IMR-90 (cell line): ENCODE measurements at regions not wholly inside any gene's neighbourhood (a gene's known extent, or its start where the extent isn't known, plus 50 kb on each side); places are given as distances from the start of the nearest gene placed in this dataset.
"Not testable (repeated sequence)": the region's sequence is repeated elsewhere in the genome, so short reads cannot be mapped to it uniquely, and the experiment has no call there.

Source experiments
- ATAC-seq: fragments of 200-7000 bp; cut with Tn5 transposase; 2 replicates; pipeline ENCODE4 v1.9.1; 2020; ENCODE audit warnings: low read depth, mild to moderate bottlenecking, moderate library complexity
- BruUV-seq: library from RNA; stranded (reverse); fragments of 400-500 nt; replicated peaks from 2 replicates; lab custom pipeline; 2021; lab: Mats Ljungman, UMichigan
- CTCF ChIA-PET: fragments of 300-600 bp; formaldehyde crosslinking; extraction: SDS; loops from one replicate; lab custom pipeline; 2021; ENCODE audit warnings: antibody characterized with exemption; lab: Yijun Ruan, JAX
- POLR2A ChIA-PET: fragments of 300-600 bp; sonication (Branson Sonifier 250); formaldehyde crosslinking; loops from one replicate; lab custom pipeline; 2022; ENCODE audit warnings: antibody characterized with exemption; ENCODE audit not compliant: unreplicated experiment; lab: Charles Lee
- DNase-seq: peaks from one replicate; pipeline ENCODE4 v3.0.0; 2013
- H2AFZ ChIP-seq: replicated peaks from 2 replicates; pipeline ENCODE3; 2013; ENCODE audit warnings: low read length, mild to moderate bottlenecking; ENCODE audit not compliant: poor library complexity
- H2AK5ac ChIP-seq: 2 replicates; pipeline ENCODE4 v1.6.1; 2013; ENCODE audit warnings: low read depth, low read length, inconsistent platforms
- H2AK9ac ChIP-seq: replicated peaks from 2 replicates; pipeline ENCODE3; 2013; ENCODE audit warnings: mild to moderate bottlenecking, low read depth, low read length, moderate library complexity; ENCODE audit not compliant: poor library complexity
- H2BK120ac ChIP-seq: 2 replicates; pipeline ENCODE4 v1.6.1; 2013; ENCODE audit warnings: low read depth, low read length, inconsistent platforms
- H2BK15ac ChIP-seq: 3 replicates; pipeline ENCODE4 v1.6.1; 2013; ENCODE audit warnings: low read depth, low read length, inconsistent platforms
- H2BK20ac ChIP-seq: 2 replicates; pipeline ENCODE4 v1.6.1; 2013; ENCODE audit warnings: low read depth, mild to moderate bottlenecking, inconsistent platforms, low read length, moderate library complexity
- H2BK5ac ChIP-seq: 2 replicates; pipeline ENCODE4 v1.6.1; 2013; ENCODE audit warnings: mild to moderate bottlenecking, low read depth, low read length, inconsistent platforms; ENCODE audit not compliant: poor library complexity, severe bottlenecking
- H3K14ac ChIP-seq: replicated peaks from 2 replicates; pipeline ENCODE4 v1.6.1; 2013; ENCODE audit warnings: low read depth, low read length, inconsistent platforms
- H3K18ac ChIP-seq: 2 replicates; pipeline ENCODE4 v1.6.1; 2013; ENCODE audit warnings: low read depth, low read length, control low read depth
- H3K23ac ChIP-seq: 2 replicates; pipeline ENCODE4 v1.6.1; 2013; ENCODE audit warnings: low read depth, low read length, inconsistent platforms
- H3K27ac ChIP-seq: 2 replicates; pipeline ENCODE4 v1.5.1; 2013; ENCODE audit warnings: mild to moderate bottlenecking, control low read depth, low read length; ENCODE audit not compliant: insufficient read depth
- H3K27me3 ChIP-seq: 2 replicates; pipeline ENCODE4 v1.6.1; 2013; ENCODE audit warnings: low read length; ENCODE audit not compliant: control insufficient read depth, insufficient read depth
- H3K36me3 ChIP-seq: 2 replicates; pipeline ENCODE4 v1.6.1; 2013; ENCODE audit warnings: low read length, mixed read lengths; ENCODE audit not compliant: control insufficient read depth, insufficient read depth
- H3K4ac ChIP-seq: 2 replicates; pipeline ENCODE4 v1.6.1; 2013; ENCODE audit warnings: low read depth, low read length, inconsistent platforms
- H3K4me1 ChIP-seq: 2 replicates; pipeline ENCODE4 v1.6.1; 2013; ENCODE audit warnings: low read length, mixed read lengths; ENCODE audit not compliant: control insufficient read depth, insufficient read depth
- H3K4me2 ChIP-seq: 2 replicates; pipeline ENCODE4 v1.6.1; 2013; ENCODE audit warnings: low read depth, mild to moderate bottlenecking, control low read depth, low read length, moderate library complexity
- H3K4me3 ChIP-seq: 2 replicates; pipeline ENCODE4 v1.5.1; 2013; ENCODE audit warnings: low read depth, mild to moderate bottlenecking, control low read depth, low read length, moderate library complexity; ENCODE audit not compliant: insufficient read depth
- H3K56ac ChIP-seq: 2 replicates; pipeline ENCODE4 v1.6.1; 2013; ENCODE audit warnings: low read length, inconsistent platforms; ENCODE audit not compliant: insufficient read depth; ENCODE audit errors: extremely low read depth
- H3K79me1 ChIP-seq, 2 experiments: 2 replicates each; pipeline ENCODE4 v1.6.1; 2013; ENCODE audit warnings: low read length in 2 of 2, inconsistent platforms in 1 of 2, low read depth in 1 of 2
- H3K9ac ChIP-seq: 2 replicates; pipeline ENCODE4 v1.6.1; 2013; ENCODE audit warnings: low read depth, low read length, control low read depth
- H3K9me1 ChIP-seq: 2 replicates; pipeline ENCODE4 v1.6.1; 2013; ENCODE audit warnings: low read length, inconsistent platforms; ENCODE audit not compliant: insufficient read depth
- H3K9me3 ChIP-seq: 2 replicates; pipeline ENCODE4 v1.6.1; 2013; ENCODE audit warnings: low read length; ENCODE audit not compliant: control insufficient read depth, insufficient read depth
- H4K20me1 ChIP-seq: 2 replicates; pipeline ENCODE4 v1.6.1; 2013; ENCODE audit warnings: low read length, inconsistent platforms; ENCODE audit not compliant: insufficient read depth
- H4K5ac ChIP-seq: 2 replicates; pipeline ENCODE4 v1.6.1; 2013; ENCODE audit warnings: mild to moderate bottlenecking, low read depth, low read length, control low read depth
- H4K8ac ChIP-seq, 2 experiments: 2 replicates each; pipeline ENCODE4 v1.6.1; 2013; ENCODE audit warnings: low read depth in 2 of 2, low read length in 2 of 2, control low read depth in 1 of 2, inconsistent platforms in 1 of 2
- H4K91ac ChIP-seq: 2 replicates; pipeline ENCODE4 v1.6.1; 2013; ENCODE audit warnings: low read depth, low read length, inconsistent platforms; ENCODE audit not compliant: insufficient read depth
- ELK1 ChIP-seq: fragments of 150-350 bp; IDR thresholded peaks from 2 replicates; pipeline ENCODE4 v1.6.1; 2016; ENCODE audit warnings: low read depth, mild to moderate bottlenecking, low read length, moderate library complexity, borderline replicate concordance
- FOS ChIP-seq: fragments of 150-350 bp; IDR thresholded peaks from 2 replicates; pipeline ENCODE4 v1.6.1; 2016; ENCODE audit warnings: low read depth, low read length
- POLR2A ChIP-seq: IDR thresholded peaks from 2 replicates; pipeline ENCODE4 v1.6.1; 2012; ENCODE audit warnings: mild to moderate bottlenecking, low read depth, low read length
- RFX5 ChIP-seq: IDR thresholded peaks from 2 replicates; pipeline ENCODE4 v1.8.0; 2012; ENCODE audit warnings: low read depth, mild to moderate bottlenecking, low read length, moderate library complexity
- SMC3 ChIP-seq: fragments of 150-350 bp; IDR thresholded peaks from 2 replicates; pipeline ENCODE4 v1.6.1; 2016; ENCODE audit warnings: low read depth, mild to moderate bottlenecking, antibody characterized with exemption, low read length, moderate library complexity
- WGBS, 2 experiments: methylation state at CpG; one replicate each; pipeline versions ENCODE4 v1.1.5 to v1.1.7; 2013; ENCODE audit warnings: missing lambda C conversion rate in 2 of 2; ENCODE audit not compliant: insufficient read length in 1 of 2; ENCODE audit errors: extremely low coverage in 2 of 2; 5-methylcytosine and 5-hydroxymethylcytosine counted together
- dilution Hi-C: fragments of 300-500 bp; cut with HindIII; formaldehyde crosslinking; loops from one replicate; pipeline ENCODE4 v1.14.3; 2018; ENCODE audit warnings: low sequenced_read_pairs; ENCODE audit not compliant: unreplicated experiment
- in situ Hi-C: fragments of 300-500 bp; cut with MboI; formaldehyde crosslinking; loops from 3 replicates; pipeline ENCODE4 v1.14.3; 2019; ENCODE audit warnings: low sequenced_read_pairs, inconsistent platforms, mixed read lengths
- intact Hi-C: fragments of 100-400 bp; cut with micrococcal nuclease; formaldehyde crosslinking; loops from 2 replicates; pipeline ENCODE4 v1.10.0; 2022

GRCh38 chr6:94559829-94560537 lies 1017.4 kb upstream of the MANEA start:
- no peak overlapping the region for H3K18ac ChIP-seq
- no peaks in the 10 kb centered on the region for H3K4me1 ChIP-seq
- H3K79me1 ChIP-seq = no peaks in the 10 kb centered on the region
- no peak overlapping the region for H2AK5ac ChIP-seq
- no peaks in the 10 kb centered on the region for H3K36me3 ChIP-seq
- H3K56ac ChIP-seq = no peak overlapping the region
- no peak overlapping the region for H2AFZ ChIP-seq
- WGBS, 2 experiments = no CpG with 5 or more reads among the region's 1 CpG
- no peak overlapping the region for H2AK9ac ChIP-seq
- H4K20me1 ChIP-seq = no peaks in the 10 kb centered on the region
- H3K23ac ChIP-seq = no peak overlapping the region
- H3K9ac ChIP-seq = no peak overlapping the region
- H4K5ac ChIP-seq = no peak overlapping the region
- no peak overlapping the region for H3K14ac ChIP-seq
- H3K4me2 ChIP-seq = no peak overlapping the region
- no peak overlapping the region for H2BK15ac ChIP-seq
- dilution Hi-C loops (no loop called here), in situ Hi-C loops (no loop called here), intact Hi-C loops (no loop called here)
- POLR2A ChIA-PET = no interaction called here
- no peak overlapping the region for H3K4me3 ChIP-seq
- H3K9me3 ChIP-seq = no peaks in the 10 kb centered on the region; the same call in none of the 2 replicates
- TF ChIP-seq FOS = no peak
- TF ChIP-seq RFX5 = no peak
- TF ChIP-seq ELK1 = no peak
- no peak for TF ChIP-seq SMC3
- TF ChIP-seq POLR2A = no peak
- CTCF ChIA-PET = no interaction called here
- H3K27me3 ChIP-seq = no peaks in the 10 kb centered on the region
- no peak overlapping the region for H4K91ac ChIP-seq
- H2BK120ac ChIP-seq = no peak overlapping the region
- no peak overlapping the region for H2BK5ac ChIP-seq
- H3K9me1 ChIP-seq = no peaks in the 10 kb centered on the region
- no peak overlapping the region for H3K27ac ChIP-seq
- H4K8ac ChIP-seq = no peak overlapping the region
- no peak overlapping the region for H3K4ac ChIP-seq
- BruUV-seq = no TSS peak
- ATAC-seq (no peak), DNase-seq (no peak)
- H2BK20ac ChIP-seq = no peak overlapping the region

GRCh38 chr6:94557207-94557606 lies 1020.1 kb upstream of the MANEA start:
- H3K79me1 ChIP-seq, H2AK5ac ChIP-seq, H3K9ac ChIP-seq, in situ Hi-C loops, H4K5ac ChIP-seq, DNase-seq, H3K23ac ChIP-seq, H3K56ac ChIP-seq, H3K18ac ChIP-seq, H4K8ac ChIP-seq, H3K27me3 ChIP-seq, H3K14ac ChIP-seq, H2BK120ac ChIP-seq, H4K20me1 ChIP-seq, dilution Hi-C loops, CTCF ChIA-PET, H3K36me3 ChIP-seq, BruUV-seq, intact Hi-C loops, H3K4me3 ChIP-seq, H3K4me1 ChIP-seq, H3K9me3 ChIP-seq, H3K4me2 ChIP-seq, H4K91ac ChIP-seq, POLR2A ChIA-PET, H2AFZ ChIP-seq, H2BK5ac ChIP-seq, H3K9me1 ChIP-seq, H2BK15ac ChIP-seq, H2BK20ac ChIP-seq, H3K27ac ChIP-seq, ATAC-seq, H2AK9ac ChIP-seq, H3K4ac ChIP-seq: not testable (repeated sequence)
- no CpG with 5 or more reads among the region's 11 CpGs for WGBS, 2 experiments
